GM12872 (cell line): ENCODE measurements at regions not wholly inside any gene's neighbourhood (a gene's known extent, or its start where the extent isn't known, plus 50 kb on each side); places are given as distances from the start of the nearest gene placed in this dataset.

ENCODE experiments used
- CTCF ChIP-seq: IDR thresholded peaks from 3 replicates; pipeline ENCODE4 v1.5.1; 2011; ENCODE audit warnings: low read depth, mild to moderate bottlenecking, low read length, moderate library complexity; ENCODE audit not compliant: insufficient read depth

DNA sequence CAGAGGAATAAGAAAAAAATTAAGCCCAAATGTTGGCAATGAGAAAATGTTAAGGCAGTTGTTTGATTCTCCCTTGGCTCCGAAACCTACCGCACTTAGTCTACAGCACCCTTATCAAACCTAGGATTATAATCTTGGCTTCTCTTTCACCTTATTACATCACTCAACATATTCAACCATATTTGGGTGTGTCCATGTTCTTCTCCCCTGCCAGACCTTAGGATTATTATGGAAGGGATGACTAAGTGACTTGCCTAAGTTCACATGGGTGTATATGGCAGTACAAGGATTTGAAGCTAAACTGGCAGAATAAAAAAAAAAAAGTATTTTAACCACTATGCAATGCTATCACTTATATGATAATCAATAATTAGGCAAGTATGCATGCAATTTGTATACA, 76.4 kb downstream of the PLK2 start:
- no peak for TF ChIP-seq CTCF

GRCh38 chr5:58382131-58382534, 77.8 kb downstream of the PLK2 start:
- no peak for TF ChIP-seq CTCF

GRCh38 chr5:58381566-58381965, 78.3 kb downstream of the PLK2 start:
- TF ChIP-seq CTCF: no peak

DNA sequence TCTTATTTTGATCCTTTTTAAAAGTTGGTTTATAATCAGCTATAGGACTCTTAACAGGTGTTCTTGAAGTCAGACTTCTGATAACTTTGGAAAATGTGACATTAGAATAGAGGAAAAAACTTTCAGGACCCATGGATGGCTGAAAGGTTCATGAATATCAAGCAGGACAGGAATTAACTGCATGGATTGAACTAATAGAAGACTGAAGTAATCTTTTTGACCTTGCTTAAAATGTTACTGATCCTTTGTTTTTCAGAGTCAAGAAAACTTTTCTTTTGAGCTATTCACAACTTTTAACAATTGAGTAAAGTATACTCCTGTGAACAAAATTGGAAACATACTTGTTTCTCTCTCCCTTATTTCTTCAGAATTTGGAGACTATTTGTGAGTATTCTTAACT, 79.2 kb downstream of the PLK2 start:
- TF ChIP-seq CTCF: no peak

DNA sequence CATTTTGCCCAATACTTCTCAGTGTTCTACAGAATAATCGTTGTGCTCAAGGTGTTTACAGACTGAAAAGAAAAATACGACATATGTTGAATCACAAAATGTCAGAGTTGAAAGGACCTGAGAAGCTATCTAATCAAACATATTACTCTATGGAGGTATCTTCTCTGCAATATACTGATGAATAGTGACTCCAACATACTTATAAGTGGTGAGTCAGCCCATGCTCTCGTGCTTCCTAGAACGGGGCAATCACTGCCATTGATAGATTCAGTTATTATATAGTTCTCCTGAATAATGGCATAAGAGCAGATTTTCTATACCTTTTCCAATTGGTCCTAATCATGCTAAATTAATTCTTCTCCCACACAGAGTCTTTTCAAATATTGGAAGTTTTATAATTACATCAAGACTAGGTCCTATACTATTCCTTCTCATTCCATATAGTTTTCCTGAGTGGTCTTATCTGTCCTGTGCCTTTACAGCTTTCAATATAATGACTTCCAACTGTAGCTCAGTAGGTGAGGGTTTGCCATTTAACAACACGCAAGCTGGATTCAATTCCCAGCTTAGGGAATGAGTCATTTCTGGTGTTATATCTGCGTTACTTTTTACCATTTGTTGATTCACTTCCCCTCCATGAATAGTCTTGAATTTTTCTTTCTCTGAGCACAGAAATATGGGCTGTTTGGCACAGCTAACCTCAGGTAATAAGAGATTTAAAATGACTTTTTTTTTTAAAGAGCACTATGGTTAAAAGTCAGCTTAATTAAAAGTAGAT, 81.1 kb downstream of the PLK2 start:
- no peak for TF ChIP-seq CTCF

- TF ChIP-seq CTCF: no peak
These were observed 89.3 kb downstream of the PLK2 start for GRCh38 chr5:58370606-58371005.

DNA sequence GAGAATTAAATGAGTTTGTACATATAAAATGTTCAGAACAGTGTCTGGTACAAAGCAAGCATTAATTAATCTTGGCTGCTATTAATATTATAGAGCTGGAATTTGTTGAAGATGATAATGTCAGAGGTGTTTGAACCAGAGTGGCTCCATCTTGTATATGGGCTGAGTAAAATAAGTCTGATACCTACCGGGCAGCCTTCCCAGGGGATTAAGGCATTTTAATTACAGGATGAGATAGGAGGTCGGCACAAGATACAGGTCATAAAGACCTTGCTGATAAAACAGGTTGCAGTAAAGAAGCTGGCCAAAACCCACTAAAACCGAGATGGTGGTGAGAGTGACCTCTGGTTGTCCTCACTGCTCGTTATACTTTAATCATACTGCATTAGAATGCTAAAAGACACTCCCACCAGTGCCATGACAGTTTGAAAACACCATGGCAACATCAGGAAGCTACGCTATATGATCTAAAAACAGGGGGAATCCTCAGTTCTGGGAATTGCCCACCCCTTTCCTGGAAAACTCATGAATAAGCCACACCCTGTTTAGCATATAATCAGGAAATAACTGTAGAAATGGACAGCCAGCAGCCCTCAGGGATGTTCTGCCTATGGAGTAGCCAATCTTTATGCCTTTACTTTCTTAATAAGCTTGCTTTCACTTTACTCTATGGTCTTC, 90.2 kb downstream of the PLK2 start:
- no peak for TF ChIP-seq CTCF
